GM12878 (cell line): ENCODE measurements at regions not wholly inside any gene's neighbourhood (a gene's known extent, or its start where the extent isn't known, plus 50 kb on each side); places are given as distances from the start of the nearest gene placed in this dataset.

Experiments
- ATAC-seq: fragments of 200-7000 bp; cut with Tn5 transposase; 3 replicates; pipeline ENCODE4 v1.9.1; 2020; ENCODE audit warnings: mild to moderate bottlenecking, moderate library complexity
- BruUV-seq: library from RNA; stranded (reverse); fragments of 400-500 nt; replicated peaks from 2 replicates; lab custom pipeline; 2021; lab: Mats Ljungman, UMichigan
- CTCF ChIA-PET: fragments of 300-600 bp; sonication (Branson Sonifier 250); formaldehyde crosslinking; extraction: SDS; loops from one replicate; lab custom pipeline; 2021; ENCODE audit warnings: inconsistent platforms; lab: Yijun Ruan, JAX
- POLR2A ChIA-PET: fragments of 350-600 bp; formaldehyde crosslinking; extraction: SDS; loops from one replicate; lab custom pipeline; 2021; ENCODE audit warnings: inconsistent platforms; lab: Charles Lee
- RAD21 ChIA-PET: fragments of 300-600 bp; sonication (Branson Sonifier 250); formaldehyde crosslinking; loops from one replicate; lab custom pipeline; 2023; ENCODE audit warnings: antibody characterized with exemption; ENCODE audit not compliant: unreplicated experiment; lab: Charles Lee
- SMC1A ChIA-PET: fragments of 300-600 bp; sonication (Branson Sonifier 250); formaldehyde crosslinking; loops from one replicate; lab custom pipeline; 2023; ENCODE audit not compliant: unreplicated experiment, uncharacterized antibody; lab: Charles Lee
- DNase-seq: peaks from one replicate; pipeline ENCODE4 v3.0.0-alpha.2; 2011; ENCODE audit warnings: low read depth, low spot score
- FAIRE-seq: peaks from 3 replicates; lab custom pipeline; 2011; peaks lifted over from hg19 to GRCh38; lab: Jason Lieb, UNC
- H2AFZ ChIP-seq: 2 replicates; pipeline ENCODE4 v1.6.0; 2011; ENCODE audit warnings: low read depth, low read length, control low read depth; ENCODE audit not compliant: control insufficient read depth
- H3K27ac ChIP-seq: 2 replicates; pipeline ENCODE4 v1.5.1; 2011; ENCODE audit warnings: control low read depth; ENCODE audit not compliant: control insufficient read depth, insufficient read depth
- H3K27me3 ChIP-seq, 2 experiments: replicated peaks in 1 of 2; 2 replicates each; pipeline versions ENCODE4 v1.6.0 to v1.6.1; 2011; ENCODE audit warnings: low read length in 1 of 2; ENCODE audit not compliant: control insufficient read depth in 2 of 2, insufficient read depth in 2 of 2
- H3K36me3 ChIP-seq, 2 experiments: 2 replicates each; pipeline ENCODE4 v1.5.1; 2011; ENCODE audit warnings: low read length in 1 of 2; ENCODE audit not compliant: control insufficient read depth in 2 of 2, insufficient read depth in 2 of 2
- H3K4me1 ChIP-seq: 2 replicates; pipeline ENCODE4 v1.6.1; 2011; ENCODE audit warnings: mild to moderate bottlenecking, low read length, moderate library complexity, mixed read lengths; ENCODE audit not compliant: control insufficient read depth, insufficient read depth
- H3K4me2 ChIP-seq: 2 replicates; pipeline ENCODE4 v1.6.0; 2011; ENCODE audit warnings: control low read depth; ENCODE audit not compliant: control insufficient read depth, insufficient read depth
- H3K4me3 ChIP-seq: fragments of 200-600 bp; sonication (generic); 2 replicates; pipeline ENCODE4 v1.5.1; 2016
- H3K79me2 ChIP-seq: 2 replicates; pipeline ENCODE4 v1.6.0; 2011; ENCODE audit warnings: low read length; ENCODE audit not compliant: control insufficient read depth, insufficient read depth
- H3K9ac ChIP-seq: 2 replicates; pipeline ENCODE4 v1.8.0; 2011; ENCODE audit warnings: low read length, control low read depth, mixed read lengths; ENCODE audit not compliant: control insufficient read depth, insufficient read depth
- H3K9me3 ChIP-seq: replicated peaks from 3 replicates; pipeline ENCODE4 v1.5.1; 2011; ENCODE audit warnings: mild to moderate bottlenecking, low read length; ENCODE audit not compliant: control insufficient read depth, insufficient read depth
- H4K20me1 ChIP-seq: 2 replicates; pipeline ENCODE4 v1.6.0; 2011; ENCODE audit not compliant: control insufficient read depth, insufficient read depth
- ATF7 ChIP-seq: fragments of 450-650 bp; IDR thresholded peaks from 2 replicates; pipeline ENCODE4 v1.6.1; 2016; ENCODE audit warnings: low read depth, mild to moderate bottlenecking
- BCL3 ChIP-seq: IDR thresholded peaks from 2 replicates; pipeline ENCODE4 v1.6.1; 2011; ENCODE audit warnings: borderline replicate concordance, low read depth, mild to moderate bottlenecking, moderate library complexity, low read length; ENCODE audit not compliant: insufficient read depth, poor library complexity, severe bottlenecking
- CEBPB ChIP-seq, 2 experiments: fragments of 150-350 bp in 1 of 2; IDR thresholded peaks; 2 replicates each; pipeline ENCODE4 v1.6.1; 2012 to 2014; ENCODE audit warnings: low read depth in 2 of 2, low read length in 2 of 2, borderline replicate concordance in 1 of 2, inconsistent platforms in 1 of 2
- EGR1 ChIP-seq, 2 experiments: IDR thresholded peaks; 1 replicate in 1 of 2; 2 replicates in 1 of 2; pipeline ENCODE4 v1.6.1; 2011 to 2012; ENCODE audit warnings: low read depth in 2 of 2, low read length in 2 of 2, borderline replicate concordance in 1 of 2, mild to moderate bottlenecking in 1 of 2, moderate library complexity in 1 of 2
- GABPA ChIP-seq: IDR thresholded peaks from 2 replicates; pipeline ENCODE4 v1.6.1; 2014; ENCODE audit warnings: antibody characterized with exemption, low read depth, mild to moderate bottlenecking, inconsistent platforms
- KDM1A ChIP-seq: fragments of 200-600 bp; sonication (generic); IDR thresholded peaks from 2 replicates; pipeline ENCODE4 v1.6.1; 2016; ENCODE audit warnings: borderline replicate concordance
- MLLT1 ChIP-seq: fragments of 450-650 bp; IDR thresholded peaks from 2 replicates; pipeline ENCODE4 v1.6.1; 2016; ENCODE audit warnings: mild to moderate bottlenecking
- PBX3 ChIP-seq: IDR thresholded peaks from 2 replicates; pipeline ENCODE4 v1.6.1; 2011; ENCODE audit warnings: mild to moderate bottlenecking, low read depth, low read length, moderate library complexity; ENCODE audit not compliant: insufficient replicate concordance
- RAD51 ChIP-seq: fragments of 450-650 bp; IDR thresholded peaks from 2 replicates; pipeline ENCODE4 v1.6.1; 2016; ENCODE audit warnings: moderate library complexity, mild to moderate bottlenecking, inconsistent platforms
- RELB ChIP-seq: fragments of 450-650 bp; IDR thresholded peaks from 2 replicates; pipeline ENCODE4 v1.6.1; 2017; ENCODE audit warnings: low read depth, mild to moderate bottlenecking, moderate library complexity
- SREBF1 ChIP-seq: IDR thresholded peaks from 2 replicates; pipeline ENCODE4 v1.6.1; 2012; ENCODE audit warnings: mild to moderate bottlenecking, low read length
- STAT3 ChIP-seq: IDR thresholded peaks from 2 replicates; pipeline ENCODE4 v1.6.1; 2011; ENCODE audit warnings: low read depth, low read length, improper control_type of control experiment
- YY1 ChIP-seq: IDR thresholded peaks from 2 replicates; pipeline ENCODE4 v1.6.1; 2011; ENCODE audit warnings: low read depth, mild to moderate bottlenecking, low read length
- ZNF592 ChIP-seq: fragments of 450-650 bp; IDR thresholded peaks from 2 replicates; pipeline ENCODE4 v1.6.1; 2017; ENCODE audit warnings: mild to moderate bottlenecking, moderate library complexity
- WGBS: methylation state at CpG from one replicate; pipeline ENCODE4 v1.1.6; 2016; ENCODE audit warnings: low lambda C conversion rate; ENCODE audit not compliant: insufficient replicate concordance, insufficient coverage; ENCODE audit errors: missing lambda C conversion rate; 5-methylcytosine and 5-hydroxymethylcytosine counted together
- in situ Hi-C: fragments of 300-500 bp; cut with MboI; formaldehyde crosslinking; loops from 9 replicates; pipeline ENCODE4 v1.14.3; 2018; ENCODE audit warnings: mixed read lengths
- intact Hi-C: fragments of 100-400 bp; cut with micrococcal nuclease; formaldehyde crosslinking; loops from one replicate; pipeline ENCODE4 v1.14.2; 2022; ENCODE audit not compliant: unreplicated experiment

GRCh38 chr4:134313591-134313990 lies 112.0 kb upstream of the PABPC4L start:
- SMC1A ChIA-PET, result no interaction called here
- H3K4me3 ChIP-seq, result no peak overlapping the region
- H3K9me3 ChIP-seq, result no peaks in the 10 kb centered on the region
- H3K36me3 ChIP-seq, result no peaks in the 10 kb centered on the region
- in situ Hi-C loops (no loop called here), intact Hi-C loops (no loop called here)
- BruUV-seq, result no TSS peak
- CTCF ChIA-PET, result no interaction called here
- FAIRE-seq (no peak), ATAC-seq (no peak), DNase-seq (no peak)
- H3K27ac ChIP-seq, result no peak overlapping the region
- H2AFZ ChIP-seq, result no peak overlapping the region
- no peaks in the 10 kb centered on the region for H3K27me3 ChIP-seq
- no peaks in the 10 kb centered on the region for H3K79me2 ChIP-seq
- no peak overlapping the region for H3K4me2 ChIP-seq
- 27% methylated on average over 2 of the region's 2 CpGs for WGBS
- H4K20me1 ChIP-seq, result no peaks in the 10 kb centered on the region
- no peaks in the 10 kb centered on the region for H3K4me1 ChIP-seq
- H3K9ac ChIP-seq, result no peak overlapping the region
- POLR2A ChIA-PET, result no interaction called here
- RAD21 ChIA-PET, result no interaction called here
- TF ChIP-seq ATF7 (no peak), EGR1 (IDR thresholded peaks at IDR 0.05; ENCODE audit: borderline replicate concordance in 1 of 2, low read depth in 2 of 2, low read length in 2 of 2) (no peak), YY1 (no peak), PBX3 (no peak), CEBPB (IDR thresholded peaks at IDR 0.05; ENCODE audit: borderline replicate concordance in 1 of 2, low read depth in 2 of 2, low read length in 2 of 2) (no peak), RELB (no peak), KDM1A (no peak), BCL3 (no peak), GABPA (no peak), STAT3 (no peak), SREBF1 (no peak), MLLT1 (no peak), ZNF592 (no peak), RAD51 (no peak)
